Dermis microvascular lymphatic vessel endothelial cell (primary cell): ENCODE measurements at regions not wholly inside any gene's neighbourhood (a gene's known extent, or its start where the extent isn't known, plus 50 kb on each side); places are given as distances from the start of the nearest gene placed in this dataset.

Source experiments
- DNase-seq, 2 donors: peaks; one replicate each; pipeline versions ENCODE4 v3.0.0 to v3.0.0-alpha.2; 2010; ENCODE audit warnings: low read depth in 2 of 2

- DNase-seq = no peak
Measured at GRCh38 chr12:90404071-90404470, 550.9 kb downstream of the CCER1 start.

- DNase-seq = no peak
Measured at GRCh38 chr12:90401185-90401584, 553.8 kb downstream of the CCER1 start.

- peak in 1 of 2 donors; percentile 14 for DNase-seq
Measured at GRCh38 chr12:90399357-90399756, 555.6 kb downstream of the CCER1 start.

- DNase-seq = no peak
Measured at GRCh38 chr12:90398285-90398836, 556.6 kb downstream of the CCER1 start.

- no peak for DNase-seq
Measured at GRCh38 chr12:90396556-90396955, 558.4 kb downstream of the CCER1 start.

GRCh38 chr12:90393652-90394051 lies 561.3 kb downstream of the CCER1 start:
- DNase-seq = no peak

- DNase-seq = no peak
Measured at GRCh38 chr12:90393089-90393488, 561.9 kb downstream of the CCER1 start.

GRCh38 chr12:90390947-90391346 lies 564.0 kb downstream of the CCER1 start:
- DNase-seq = peak in 1 of 2 donors; percentile 31

- DNase-seq = no peak
Measured at GRCh38 chr12:90368081-90368480, 586.9 kb downstream of the CCER1 start.

GRCh38 chr12:90366286-90366685 lies 588.7 kb downstream of the CCER1 start:
- DNase-seq = peak in 1 of 2 donors; percentile 60

- no peak for DNase-seq
Measured at GRCh38 chr12:90360300-90360699, 594.7 kb downstream of the CCER1 start.

GRCh38 chr12:90355711-90356355 lies 599.1 kb downstream of the CCER1 start:
- DNase-seq = no peak

- no peak for DNase-seq
Measured at GRCh38 chr12:90343966-90344365, 611.0 kb downstream of the CCER1 start.

GRCh38 chr12:90342081-90342480 lies 612.9 kb downstream of the CCER1 start:
- DNase-seq = no peak

- no peak for DNase-seq
Measured at GRCh38 chr12:90339837-90340236, 615.1 kb downstream of the CCER1 start.

GRCh38 chr12:90338365-90338764 lies 616.6 kb downstream of the CCER1 start:
- DNase-seq = no peak

GRCh38 chr12:90337018-90337417 lies 618.0 kb downstream of the CCER1 start:
- DNase-seq = no peak

- no peak for DNase-seq
Measured at GRCh38 chr12:90335566-90335965, 619.4 kb downstream of the CCER1 start.

- peak in 1 of 2 donors; percentile 64 for DNase-seq
Measured at GRCh38 chr12:90333939-90334338, 621.0 kb downstream of the CCER1 start.

- DNase-seq = no peak
Measured at GRCh38 chr12:90333424-90333823, 621.6 kb downstream of the CCER1 start.

- peak in 1 of 2 donors; percentile 29 for DNase-seq
Measured at GRCh38 chr12:90331821-90332220, 623.2 kb downstream of the CCER1 start.

GRCh38 chr12:90331262-90331661 lies 622.6 kb upstream of the ATP2B1 start:
- DNase-seq = peak in 1 of 2 donors; percentile 95
